Breast epithelium (tissue), 3 donors: ENCODE measurements at regions not wholly inside any gene's neighbourhood (a gene's known extent, or its start where the extent isn't known, plus 50 kb on each side); places are given as distances from the start of the nearest gene placed in this dataset.

ENCODE experiments used
- POLR2A ChIP-seq: fragments of 450-650 bp; IDR thresholded peaks from one replicate; pipeline ENCODE4 v1.6.1; 2016; ENCODE audit warnings: antibody characterized with exemption, mild to moderate bottlenecking, moderate library complexity
- TF ChIP-seq, protein P1 (sequence below), 3 donors: fragments of 450-650 bp; IDR thresholded peaks; one replicate each; pipeline ENCODE4 v1.5.1; 2016 to 2017; ENCODE audit warnings: antibody characterized with exemption in 3 of 3, mild to moderate bottlenecking in 3 of 3, moderate library complexity in 3 of 3

DNA sequence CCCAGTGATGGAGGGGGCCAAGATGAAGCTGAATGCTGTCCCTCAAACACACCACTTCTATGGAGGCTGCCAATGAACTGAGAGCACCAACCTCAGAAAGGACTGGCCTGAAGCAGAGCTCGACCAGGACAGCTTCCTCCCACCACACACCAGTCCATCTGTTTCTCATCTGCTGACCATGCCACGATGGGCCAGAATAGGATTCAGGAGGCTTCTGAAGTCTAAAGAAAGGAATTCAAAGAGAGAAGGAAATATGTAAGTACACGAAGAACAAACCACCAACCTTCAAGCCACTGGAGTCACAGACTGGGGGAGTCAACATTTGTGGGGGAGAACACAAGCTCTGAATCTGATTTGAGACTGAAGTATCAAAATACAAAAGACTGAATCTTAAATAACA is 157.6 kb upstream of the CCDC68 start:
- TF ChIP-seq, protein P1, sequence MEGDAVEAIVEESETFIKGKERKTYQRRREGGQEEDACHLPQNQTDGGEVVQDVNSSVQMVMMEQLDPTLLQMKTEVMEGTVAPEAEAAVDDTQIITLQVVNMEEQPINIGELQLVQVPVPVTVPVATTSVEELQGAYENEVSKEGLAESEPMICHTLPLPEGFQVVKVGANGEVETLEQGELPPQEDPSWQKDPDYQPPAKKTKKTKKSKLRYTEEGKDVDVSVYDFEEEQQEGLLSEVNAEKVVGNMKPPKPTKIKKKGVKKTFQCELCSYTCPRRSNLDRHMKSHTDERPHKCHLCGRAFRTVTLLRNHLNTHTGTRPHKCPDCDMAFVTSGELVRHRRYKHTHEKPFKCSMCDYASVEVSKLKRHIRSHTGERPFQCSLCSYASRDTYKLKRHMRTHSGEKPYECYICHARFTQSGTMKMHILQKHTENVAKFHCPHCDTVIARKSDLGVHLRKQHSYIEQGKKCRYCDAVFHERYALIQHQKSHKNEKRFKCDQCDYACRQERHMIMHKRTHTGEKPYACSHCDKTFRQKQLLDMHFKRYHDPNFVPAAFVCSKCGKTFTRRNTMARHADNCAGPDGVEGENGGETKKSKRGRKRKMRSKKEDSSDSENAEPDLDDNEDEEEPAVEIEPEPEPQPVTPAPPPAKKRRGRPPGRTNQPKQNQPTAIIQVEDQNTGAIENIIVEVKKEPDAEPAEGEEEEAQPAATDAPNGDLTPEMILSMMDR (IDR thresholded peaks at IDR 0.05), result no peak
- no peak for TF ChIP-seq POLR2A
